GM12891 (cell line): ENCODE measurements at regions not wholly inside any gene's neighbourhood (a gene's known extent, or its start where the extent isn't known, plus 50 kb on each side); places are given as distances from the start of the nearest gene placed in this dataset.

Experiments used
- POLR2A ChIP-seq: IDR thresholded peaks from 2 replicates; pipeline ENCODE4 v1.6.1; 2011; ENCODE audit warnings: low read depth, low read length, control low read depth
- POLR2AphosphoS5 ChIP-seq: IDR thresholded peaks from 2 replicates; pipeline ENCODE4 v1.6.1; 2011; ENCODE audit warnings: low read depth, low read length, control low read depth

- TF ChIP-seq POLR2A (no peak), POLR2AphosphoS5 (no peak)
Observed at GRCh38 chr6:14372734-14373489, 255.3 kb downstream of the CD83 start.
